HG03442 (cell line): ENCODE measurements at regions not wholly inside any gene's neighbourhood (a gene's known extent, or its start where the extent isn't known, plus 50 kb on each side); places are given as distances from the start of the nearest gene placed in this dataset.

Experiments used
- ATAC-seq: cut with Tn5 transposase; IDR thresholded peaks from one replicate; pipeline ENCODE4 v1.9.1; 2021; ENCODE audit warnings: mild to moderate bottlenecking, moderate library complexity; ENCODE audit not compliant: unreplicated experiment

DNA sequence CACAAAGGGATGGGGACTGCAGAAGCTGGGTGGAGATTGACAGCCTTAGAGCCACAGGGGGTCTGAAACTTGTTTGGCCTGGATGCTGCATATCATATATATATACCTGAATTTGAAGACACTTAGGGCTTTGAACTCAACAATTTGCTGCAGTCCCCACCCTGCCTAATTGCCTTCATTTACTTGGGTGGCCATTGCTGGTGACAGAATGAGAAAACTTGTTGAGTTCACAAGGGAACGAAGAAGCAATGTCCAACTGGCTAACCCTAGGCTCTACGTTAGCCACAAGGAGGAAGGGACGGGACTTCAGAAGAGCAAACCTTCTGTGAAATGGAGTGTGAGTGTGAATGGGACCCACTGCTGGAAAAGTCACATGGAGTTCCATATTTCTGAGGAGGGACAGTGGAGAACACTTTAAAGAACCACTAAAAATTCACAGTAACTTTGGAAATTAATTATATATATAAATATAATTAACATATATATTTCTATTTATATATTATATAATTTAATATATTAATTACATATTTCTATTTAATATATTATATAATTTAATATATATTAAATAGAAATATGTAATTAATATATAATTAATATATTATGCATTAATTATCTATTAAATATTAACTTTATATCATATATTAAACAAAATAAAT lies 215.3 kb upstream of the SOX9 start:
- no peak for ATAC-seq

DNA sequence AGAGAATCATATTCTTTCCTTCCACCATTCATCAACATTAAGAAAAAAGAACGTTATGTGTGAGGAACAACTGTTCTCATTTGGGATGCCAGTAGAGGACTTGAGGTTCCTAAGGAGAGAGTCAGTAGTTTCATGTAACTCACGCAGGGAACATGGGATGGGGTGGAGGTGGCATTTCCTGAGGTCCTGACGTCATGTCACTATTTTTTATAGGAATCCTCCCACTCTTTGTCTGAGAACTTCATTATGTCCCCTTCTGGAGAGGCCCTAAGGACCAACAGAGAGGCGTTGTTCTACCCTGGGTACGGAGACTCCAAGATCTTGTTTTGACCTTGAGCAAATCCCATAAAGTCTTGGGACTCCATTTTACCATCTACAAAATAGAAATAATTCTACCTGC lies 211.7 kb upstream of the SOX9 start:
- no peak for ATAC-seq

DNA sequence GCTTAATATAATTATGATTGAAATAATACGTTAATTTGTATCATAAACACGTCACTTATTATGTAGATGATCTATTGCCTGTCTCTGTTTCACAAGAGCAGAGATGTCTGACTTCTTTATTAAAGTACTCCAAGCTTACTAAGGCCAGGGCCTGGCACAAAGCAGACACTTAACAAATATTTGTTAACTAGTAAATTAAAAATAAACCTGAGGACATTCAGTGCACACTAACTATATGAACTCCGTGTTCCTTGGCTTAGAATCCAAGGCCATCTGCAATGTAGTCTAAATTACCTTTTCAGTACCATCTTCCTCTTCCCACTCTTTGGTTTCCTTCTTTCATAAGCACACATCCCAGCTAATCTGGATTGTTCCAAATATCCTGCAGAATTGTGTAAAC lies 210.8 kb upstream of the SOX9 start:
- no peak for ATAC-seq

DNA sequence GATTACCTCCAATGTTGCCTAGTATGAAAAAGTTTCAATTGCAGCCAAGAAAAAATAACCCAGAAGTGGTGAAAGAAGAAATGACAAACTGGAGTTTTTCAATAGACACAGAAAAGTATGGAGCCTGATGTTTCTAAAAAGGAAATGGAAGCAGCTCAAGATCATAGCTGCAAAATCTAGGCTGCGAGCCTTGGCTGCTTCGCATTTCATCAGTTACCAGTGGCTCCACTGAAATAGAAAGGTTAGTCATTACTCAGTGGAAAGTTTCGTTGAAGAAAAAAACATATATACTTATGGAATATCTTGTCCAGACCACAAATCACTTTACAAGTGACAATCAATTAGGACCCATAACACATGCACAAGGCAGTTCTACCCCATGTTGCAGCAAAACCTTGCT lies 206.8 kb upstream of the SOX9 start:
- no peak for ATAC-seq

DNA sequence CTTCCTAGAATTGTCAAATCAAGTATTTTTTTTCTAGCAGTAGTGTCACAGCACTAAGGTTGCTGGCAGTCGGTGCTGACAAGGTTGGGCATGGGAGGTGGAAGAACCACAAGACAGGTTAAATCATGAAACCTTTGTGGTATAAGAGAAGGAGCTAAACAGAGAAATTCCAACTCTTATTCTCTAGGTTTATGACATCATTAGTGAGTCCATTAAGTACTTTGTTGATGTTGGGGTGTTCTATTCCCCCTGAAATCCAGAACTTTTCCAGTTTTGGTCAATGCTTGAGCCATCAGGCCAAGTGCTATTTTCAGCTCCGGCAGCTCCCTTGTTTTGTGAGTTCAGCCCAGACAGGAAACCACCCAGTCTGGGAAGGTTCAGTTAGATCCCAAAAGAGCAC lies 206.0 kb upstream of the SOX9 start:
- no peak for ATAC-seq

DNA sequence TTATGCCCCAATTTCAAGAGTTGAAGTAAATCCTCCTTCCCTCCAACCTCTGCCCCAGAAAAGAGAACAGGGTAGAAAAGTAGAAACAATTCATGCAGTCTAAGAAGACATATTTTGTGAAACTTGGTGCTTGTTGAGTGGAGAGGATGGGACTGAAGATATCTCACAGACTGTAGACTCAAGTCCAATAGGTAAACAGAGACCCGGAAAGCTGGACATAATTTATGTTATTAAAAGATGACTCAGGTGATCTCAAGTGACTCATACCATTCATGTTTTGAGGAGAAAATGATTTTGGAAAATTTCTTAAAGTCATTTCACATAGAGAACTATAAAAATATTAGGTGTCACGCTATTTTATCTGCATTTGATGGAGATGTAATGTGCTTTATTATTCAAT lies 203.1 kb upstream of the SOX9 start:
- no peak for ATAC-seq

DNA sequence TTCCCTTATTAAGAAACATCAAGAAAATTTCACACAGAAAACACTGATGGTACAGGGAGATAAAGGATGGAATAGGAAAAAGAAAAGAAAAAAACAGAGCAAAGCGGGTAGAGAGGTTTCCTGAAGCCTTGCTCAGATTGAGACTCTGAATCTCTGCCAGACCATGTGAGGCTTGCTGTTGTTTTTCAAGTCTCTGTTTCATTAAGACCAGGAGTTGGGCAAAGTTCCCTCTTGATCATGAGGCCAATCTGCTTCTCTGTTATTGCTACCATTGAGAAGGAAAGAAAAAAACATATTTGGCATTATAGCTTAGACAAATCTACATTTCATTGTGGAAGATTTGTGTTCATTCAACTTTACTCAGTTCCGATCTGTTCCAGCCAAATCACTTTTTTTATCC lies 201.6 kb upstream of the SOX9 start:
- no peak for ATAC-seq

DNA sequence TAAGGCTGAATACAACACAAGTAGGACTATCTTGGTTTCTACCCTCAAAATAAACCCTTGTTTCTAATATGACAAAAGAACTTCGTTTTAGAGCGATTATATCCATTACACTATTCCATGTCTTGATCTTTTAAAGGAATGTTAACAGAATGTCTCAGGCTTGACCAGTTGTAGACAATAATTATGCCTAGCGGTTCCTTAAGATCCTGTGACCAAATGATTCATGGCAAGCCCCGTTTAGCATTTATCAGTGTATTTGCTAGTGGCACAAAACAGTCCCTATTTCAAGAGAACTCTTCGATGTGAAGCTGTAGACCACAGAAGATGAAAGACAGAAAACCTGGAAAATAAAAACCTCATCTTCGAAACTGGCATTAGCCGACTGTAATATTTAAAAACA lies 200.9 kb upstream of the SOX9 start:
- no peak for ATAC-seq

DNA sequence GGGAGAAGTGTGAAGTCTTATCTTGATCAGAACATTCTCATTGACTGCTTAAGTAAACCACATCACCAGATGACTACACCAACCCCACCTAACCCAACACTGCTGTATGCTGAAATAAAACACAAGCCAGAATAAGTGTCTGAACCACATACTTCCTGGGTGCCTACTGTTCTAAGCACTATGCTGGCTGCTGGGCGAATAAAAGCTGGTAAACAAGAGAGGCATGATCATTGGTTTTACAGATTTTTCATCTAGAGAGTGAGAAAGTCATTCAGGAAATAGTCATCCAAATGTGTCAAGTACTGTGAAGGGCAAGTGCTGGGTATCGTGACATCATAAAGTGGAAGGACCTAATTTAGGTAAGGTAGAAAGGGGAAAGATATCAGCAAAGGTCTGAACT lies 199.0 kb upstream of the SOX9 start:
- ATAC-seq, result peak; percentile 52

DNA sequence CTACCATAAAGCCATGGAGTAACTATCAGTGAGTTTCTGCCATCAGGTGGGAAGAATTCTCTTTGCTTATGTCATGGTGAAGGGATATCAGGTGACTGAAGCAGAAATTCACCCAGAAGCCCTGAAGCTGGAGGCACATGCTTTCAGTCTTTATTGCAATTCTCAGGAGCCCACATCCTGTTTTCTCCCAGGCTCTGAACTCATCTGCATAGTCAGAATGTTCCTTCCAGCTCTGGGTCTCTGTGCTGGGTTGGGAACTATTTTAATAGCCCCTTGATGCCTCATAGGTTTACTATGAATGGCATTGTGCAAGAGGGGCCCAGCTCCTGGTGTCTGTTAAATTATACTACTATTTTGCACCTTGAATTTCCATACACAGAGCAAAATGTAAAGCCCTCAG lies 198.4 kb upstream of the SOX9 start:
- ATAC-seq, result no peak

DNA sequence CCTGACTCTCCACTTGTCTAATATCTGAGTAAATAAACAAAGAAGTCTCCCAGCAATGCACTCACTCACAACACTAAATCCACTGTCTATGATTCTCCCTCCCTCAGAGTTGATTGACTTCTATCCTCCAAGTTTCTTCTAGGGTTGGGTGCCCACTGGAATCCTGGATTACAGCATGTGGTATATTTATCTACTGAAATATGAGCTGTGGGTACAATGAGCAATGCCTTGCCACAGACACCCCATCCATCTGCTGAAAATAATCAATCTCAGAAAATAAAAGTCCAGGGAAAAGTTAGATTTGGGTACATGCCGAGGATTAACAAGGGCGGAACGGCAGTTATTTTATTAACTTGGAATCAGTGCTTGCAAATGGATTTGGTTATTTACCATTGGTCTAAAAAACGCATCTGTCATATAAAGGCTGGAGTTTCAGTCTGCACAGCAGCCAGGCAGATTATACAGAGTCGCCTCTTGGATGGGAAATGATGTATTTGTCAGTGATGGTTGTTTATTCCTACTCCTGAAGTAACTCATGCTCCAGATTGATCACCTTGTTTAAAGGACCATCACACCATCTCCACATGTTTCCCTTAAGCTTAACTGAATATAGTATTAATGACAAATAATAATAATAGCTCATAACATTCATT lies 193.9 kb upstream of the SOX9 start:
- ATAC-seq, result no peak

DNA sequence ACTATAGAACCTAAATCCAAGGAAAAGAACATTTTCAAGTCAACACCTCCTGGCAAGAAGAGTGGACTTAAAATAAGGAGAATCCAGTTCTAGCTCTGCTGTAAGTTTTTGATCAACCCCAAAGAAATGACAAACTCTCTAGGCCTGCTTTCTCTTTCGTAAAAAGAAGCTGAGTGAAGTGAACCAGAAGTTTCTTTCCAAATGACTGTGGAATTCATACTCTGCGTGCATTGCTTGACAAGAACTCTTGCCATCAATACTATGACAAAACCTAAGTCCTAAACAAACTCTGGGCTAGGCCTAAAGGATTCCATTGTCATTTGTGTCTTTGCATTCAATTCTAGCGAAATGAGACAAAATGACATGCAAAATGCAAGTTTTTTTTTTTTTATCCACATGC lies 187.5 kb upstream of the SOX9 start:
- no peak for ATAC-seq

DNA sequence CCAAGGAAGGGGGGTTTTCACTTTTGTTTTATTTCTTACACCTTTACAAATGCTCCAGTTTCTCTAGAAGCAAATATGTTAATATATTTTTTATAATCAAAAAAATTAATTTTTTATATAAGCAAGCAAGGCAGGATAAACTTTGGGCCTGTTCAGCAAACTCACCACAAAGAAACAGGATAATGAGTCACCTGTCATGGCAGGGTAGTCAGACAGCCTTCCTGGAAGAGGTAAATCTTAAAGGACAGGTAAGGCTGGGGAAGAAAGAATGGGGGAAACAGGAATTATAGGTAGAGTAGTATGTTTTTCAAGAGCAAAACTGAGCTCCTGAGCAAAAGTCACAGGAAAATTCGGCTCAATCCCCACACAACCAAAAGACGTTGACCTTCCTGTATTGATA lies 186.3 kb upstream of the SOX9 start:
- ATAC-seq, result no peak

DNA sequence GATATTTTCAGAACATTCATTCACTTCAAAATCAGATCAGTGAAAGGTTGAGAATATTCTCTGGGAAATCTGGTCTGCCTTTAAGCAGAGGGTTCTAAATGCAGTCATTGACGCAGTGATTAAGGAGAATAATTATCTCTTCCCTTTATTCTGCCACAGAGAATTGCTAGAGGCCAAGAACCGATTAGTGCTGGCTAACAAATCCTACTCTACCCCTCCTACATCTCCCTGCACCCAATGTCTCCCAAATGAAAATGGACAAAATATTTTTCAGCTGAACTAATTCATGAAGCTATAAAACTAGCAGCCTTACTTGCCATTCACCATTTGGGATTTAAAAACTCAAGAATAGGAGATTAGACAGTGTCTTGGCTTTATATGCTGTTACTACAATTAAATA lies 185.5 kb upstream of the SOX9 start:
- ATAC-seq, result no peak

DNA sequence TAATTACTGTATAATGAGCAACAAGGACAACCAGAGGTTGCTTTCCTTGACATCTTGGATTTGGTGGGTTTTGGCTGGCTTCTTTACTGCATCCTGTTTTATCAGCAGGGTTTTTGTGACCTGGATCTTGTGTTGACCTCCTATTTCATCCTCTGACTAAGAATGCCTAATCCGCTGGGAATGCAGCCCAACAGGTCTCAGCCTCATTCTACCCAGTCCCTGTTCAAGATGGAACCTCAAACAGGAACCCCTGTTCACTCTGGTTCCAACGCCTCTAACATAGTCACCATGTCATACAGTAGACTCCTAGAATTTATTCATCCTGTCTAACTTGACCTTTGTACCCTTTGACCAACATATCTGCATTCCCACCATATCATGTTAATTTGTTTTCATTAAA lies 183.8 kb upstream of the SOX9 start:
- no peak for ATAC-seq

DNA sequence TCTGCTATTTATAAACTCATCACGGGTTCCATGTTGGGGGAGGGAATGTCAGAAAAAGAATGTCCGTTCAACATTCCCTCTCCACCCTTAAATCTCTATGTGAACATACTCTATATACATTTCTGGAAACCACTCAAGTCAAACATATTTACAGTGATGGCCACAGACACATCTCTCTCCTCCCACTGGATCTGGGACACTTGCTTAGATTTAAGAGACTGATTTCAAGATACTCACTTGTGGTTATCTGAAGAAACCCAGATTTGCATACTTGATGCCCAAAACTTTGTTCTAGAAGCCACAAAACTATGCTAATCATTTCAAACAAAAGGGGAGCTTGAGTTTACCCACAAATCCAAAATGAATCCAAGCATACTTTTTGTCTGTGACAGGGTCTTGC lies 182.9 kb upstream of the SOX9 start:
- no peak for ATAC-seq

DNA sequence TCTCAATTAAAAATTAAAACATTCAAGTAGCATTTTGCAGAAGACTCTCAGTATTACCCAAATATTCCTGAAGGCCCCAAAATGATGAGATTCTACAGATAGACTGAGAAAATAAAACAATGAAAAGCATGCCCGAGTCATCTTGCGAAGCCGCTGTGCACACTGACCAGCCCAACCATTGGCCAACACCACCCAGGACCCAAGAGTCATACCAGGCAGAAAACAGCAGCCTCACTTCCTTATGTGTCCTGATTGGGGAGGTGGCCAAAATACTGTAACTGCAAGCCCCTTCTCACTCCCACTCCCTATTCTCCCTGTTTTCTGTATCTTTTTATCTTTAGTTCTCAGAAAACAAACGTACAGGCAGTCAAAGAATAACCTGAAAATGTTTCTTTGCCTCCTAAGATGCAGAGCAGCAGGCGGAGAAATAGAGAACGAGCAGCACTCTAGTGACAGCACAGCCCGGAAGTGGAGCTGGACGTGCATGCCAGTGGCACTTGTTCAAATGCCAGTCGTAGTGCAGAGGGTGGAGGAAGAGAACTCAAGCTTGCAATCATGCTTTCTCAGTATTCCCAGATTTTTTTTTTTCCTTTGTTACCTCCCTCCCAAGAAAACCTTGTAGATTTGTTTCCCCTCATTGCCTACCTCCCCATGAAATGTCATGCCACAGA lies 182.3 kb upstream of the SOX9 start:
- no peak for ATAC-seq

DNA sequence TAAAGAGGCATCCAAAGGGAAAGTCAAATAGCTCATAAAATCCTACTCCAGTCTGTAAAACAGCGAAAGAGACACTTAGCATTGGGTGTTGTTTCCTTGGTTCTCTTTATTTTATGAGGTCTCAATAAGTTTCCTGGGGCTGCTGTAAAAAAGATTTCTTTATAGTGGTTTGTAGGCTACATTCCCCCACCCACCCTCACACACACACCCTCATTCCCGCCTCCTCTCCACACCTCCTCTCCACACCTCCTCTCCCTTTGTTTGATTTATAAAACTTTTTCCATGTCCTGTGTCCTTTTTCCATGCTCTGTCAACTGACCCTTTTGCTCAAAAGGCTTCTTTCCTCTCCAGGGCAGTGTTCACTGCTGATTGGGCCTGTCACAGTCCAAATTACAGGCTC lies 178.9 kb upstream of the SOX9 start:
- ATAC-seq, result no peak

DNA sequence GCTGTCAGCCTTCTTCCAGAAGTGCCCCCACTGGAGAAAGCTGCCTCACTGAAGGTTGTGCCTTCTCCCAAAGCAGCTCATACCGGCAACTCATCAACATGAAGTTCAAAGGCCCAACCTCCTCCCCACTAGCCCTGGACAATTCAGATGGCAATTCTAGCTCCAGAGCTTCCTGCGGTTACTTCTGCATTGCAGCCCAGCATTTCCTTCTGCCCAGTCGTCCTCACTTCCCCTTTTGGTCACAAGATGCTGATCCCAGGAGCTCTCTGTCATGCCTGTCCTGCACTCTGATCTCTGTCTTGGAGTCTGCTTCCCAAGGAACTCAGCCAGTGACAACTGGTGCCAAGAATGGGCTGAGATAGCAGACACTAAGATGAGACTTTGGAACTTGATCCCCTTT lies 178.2 kb upstream of the SOX9 start:
- no peak for ATAC-seq

DNA sequence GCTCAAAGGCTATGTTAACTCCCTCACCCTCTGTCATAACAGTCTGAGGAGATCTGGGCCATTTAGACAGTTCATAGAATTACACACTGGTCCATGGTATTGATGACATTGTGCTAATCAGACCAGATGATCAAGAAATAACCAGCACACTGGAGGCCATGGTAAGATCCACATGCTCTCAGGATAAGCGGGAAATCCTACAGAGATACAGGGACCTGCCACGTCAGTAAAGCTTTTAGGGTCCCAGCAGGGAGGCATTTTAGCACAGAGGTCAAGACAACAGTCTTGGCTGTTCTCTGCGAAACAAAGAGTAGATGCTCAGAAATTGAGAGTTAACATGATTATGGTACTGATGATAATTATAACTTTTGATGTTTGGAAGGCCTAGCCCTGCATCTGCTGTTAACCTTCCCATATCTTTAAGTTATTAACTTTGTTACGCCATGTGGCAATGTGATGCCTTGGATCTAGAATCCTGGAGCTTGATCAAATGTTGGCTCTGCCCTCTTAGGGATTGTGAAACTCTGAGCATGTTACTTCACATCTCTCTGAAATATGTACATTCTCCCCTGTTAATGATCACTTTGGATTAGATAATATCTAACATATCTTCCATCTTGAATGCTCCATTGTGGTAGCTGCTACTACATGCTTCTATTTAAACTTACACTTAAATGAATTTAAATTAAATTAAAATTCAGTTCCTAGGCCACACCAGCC lies 172.0 kb upstream of the SOX9 start:
- no peak for ATAC-seq

DNA sequence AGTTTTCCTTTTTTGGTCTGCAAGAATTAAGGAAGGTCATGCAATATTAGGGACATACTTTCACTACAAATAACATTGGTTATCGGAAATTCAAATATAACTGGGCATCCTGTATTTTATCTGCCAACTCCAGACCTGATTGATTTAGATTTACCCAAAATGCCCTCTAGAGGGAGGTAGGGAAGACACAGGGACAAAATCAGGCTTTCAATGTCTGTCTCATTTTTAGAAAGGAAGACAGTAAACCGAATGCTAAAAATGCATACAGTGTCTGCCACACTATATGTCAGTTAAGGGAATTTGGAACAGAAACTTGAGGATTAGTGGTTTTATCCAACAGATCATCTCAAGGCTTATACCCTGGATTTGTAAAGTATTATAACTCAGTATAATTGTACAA lies 161.7 kb upstream of the SOX9 start:
- no peak for ATAC-seq

DNA sequence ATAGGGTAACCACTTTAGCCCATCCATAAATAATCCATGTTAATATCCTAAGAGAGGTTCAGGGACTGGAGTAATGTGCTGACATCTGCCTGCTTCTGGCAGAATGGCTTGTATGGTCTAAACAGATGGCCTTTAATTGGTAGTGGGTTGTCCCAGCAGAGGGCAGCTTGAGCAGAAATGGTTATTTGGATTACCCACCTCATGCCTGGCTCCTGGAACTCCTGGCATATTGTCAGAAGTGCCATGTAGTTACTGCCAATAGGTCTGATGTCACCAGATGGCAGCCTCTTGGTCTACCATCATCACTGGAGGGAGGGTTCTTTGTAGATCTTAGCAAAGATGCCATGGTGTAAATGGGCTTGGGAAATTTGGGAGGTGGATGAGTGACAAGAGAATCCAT lies 157.5 kb upstream of the SOX9 start:
- ATAC-seq, result no peak
